GM18868 (cell line): ENCODE measurements at regions not wholly inside any gene's neighbourhood (a gene's known extent, or its start where the extent isn't known, plus 50 kb on each side); places are given as distances from the start of the nearest gene placed in this dataset.

Source experiments
- ATAC-seq: cut with Tn5 transposase; IDR thresholded peaks from one replicate; pipeline ENCODE4 v1.9.1; 2021; ENCODE audit warnings: mild to moderate bottlenecking, moderate library complexity; ENCODE audit not compliant: unreplicated experiment

DNA sequence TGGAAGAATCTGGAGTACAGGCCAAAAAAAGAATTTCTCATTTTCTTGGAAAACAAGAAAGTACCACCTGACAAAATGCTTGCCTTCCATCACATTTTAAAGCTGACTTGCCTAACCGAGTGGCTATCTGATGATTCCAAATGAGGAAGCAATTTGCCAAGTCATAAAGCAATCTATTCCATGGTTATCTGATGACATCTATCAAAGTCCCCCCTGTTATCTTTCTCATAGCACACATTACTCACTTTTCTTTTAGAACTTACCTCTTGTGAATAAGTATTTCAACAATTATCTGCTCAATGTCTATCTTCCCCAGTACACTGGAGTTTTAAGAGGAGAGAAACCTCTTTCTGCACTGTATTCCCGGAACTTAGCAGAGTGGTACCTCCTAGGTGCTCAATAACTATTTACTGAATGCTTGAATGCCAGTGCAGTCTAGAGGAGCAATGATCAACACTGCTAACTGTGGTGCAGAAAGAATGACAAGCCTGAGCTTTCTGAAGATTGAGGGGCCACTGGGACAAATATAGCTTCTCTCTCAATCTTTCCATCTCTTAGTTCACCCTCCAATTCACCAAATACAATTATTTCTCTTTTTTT, 186.3 kb upstream of the ATP11B start:
- ATAC-seq = no peak

DNA sequence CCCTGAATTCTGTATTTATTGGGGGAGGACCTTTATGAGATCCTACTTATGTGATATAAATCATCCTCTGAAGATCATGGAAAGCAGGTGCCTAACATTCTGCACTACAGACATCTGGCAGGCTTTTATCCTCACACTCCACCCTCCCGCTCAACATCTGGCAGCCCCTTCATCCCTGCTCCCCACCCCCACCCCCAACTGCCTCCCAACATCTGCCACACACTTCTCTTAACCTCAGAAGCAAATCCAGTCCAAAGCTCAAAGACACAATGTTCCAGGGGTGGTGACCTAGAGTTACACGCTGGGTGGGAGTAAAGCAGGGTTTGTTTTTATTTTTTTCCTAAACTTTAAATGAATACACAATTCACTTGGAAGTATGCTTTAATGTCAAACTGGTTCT, 184.5 kb upstream of the ATP11B start:
- no peak for ATAC-seq

DNA sequence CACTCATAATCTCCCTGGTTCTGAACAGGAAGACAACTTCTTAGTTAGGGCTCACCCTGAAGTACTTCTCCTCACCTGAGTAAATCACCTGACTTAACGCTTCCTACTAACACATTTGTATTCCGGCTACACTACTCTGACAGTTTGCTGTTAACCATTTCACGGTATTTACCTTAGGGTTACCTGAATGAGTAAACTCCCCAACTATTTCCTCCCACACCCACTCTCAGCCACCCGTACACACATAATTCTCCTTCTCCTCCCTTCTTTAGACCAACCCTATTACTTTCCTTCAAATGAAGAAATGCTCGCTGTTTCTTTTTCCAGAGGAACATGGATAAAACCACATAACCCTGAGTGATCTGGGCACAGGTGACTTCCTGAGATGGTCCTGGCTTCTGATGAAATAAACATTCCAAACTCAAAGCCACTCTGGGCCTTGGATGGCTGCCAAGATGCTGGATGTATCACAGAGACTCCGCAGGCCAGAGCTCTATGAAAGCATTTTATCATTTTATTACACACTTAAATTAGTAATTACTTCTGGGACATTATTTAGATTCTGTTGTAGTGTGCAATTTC, 183.6 kb upstream of the ATP11B start:
- no peak for ATAC-seq

DNA sequence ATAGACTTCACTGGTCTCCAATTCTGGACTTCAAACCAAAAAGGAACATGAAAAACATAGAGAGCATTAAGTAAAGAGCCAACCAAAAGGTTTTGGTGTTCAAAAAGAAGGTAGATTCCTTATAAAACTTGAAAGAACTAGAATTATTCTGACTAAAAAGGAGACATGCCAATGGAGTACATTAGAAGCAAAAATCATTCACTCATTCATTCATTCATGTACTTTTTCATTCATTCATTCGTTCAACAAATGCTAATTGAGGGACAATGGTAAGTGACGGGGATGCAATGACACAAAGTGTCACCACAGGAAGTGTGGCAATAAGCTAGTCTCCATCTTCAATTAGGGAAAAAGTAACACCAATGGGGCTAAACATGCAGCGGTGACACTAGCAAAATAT, 181.0 kb upstream of the ATP11B start:
- ATAC-seq = no peak

DNA sequence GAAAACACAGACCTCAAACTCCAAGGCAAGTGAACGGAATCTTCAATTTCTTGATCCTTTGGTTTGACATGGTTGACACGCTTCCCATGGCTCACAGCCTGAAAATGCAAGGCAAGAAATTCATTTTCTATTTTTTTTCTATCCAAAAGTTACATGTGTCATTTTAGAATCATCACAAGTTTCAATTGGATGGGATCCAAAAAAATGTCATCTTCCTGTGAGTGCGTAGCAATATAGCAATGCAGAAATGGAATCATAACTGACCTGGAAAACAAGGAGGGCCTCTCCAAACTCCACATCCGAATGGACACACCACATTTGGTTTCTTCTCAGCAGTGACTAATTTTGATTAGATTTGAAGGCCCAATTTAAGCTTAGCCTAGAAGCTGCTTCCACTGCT, 175.8 kb upstream of the ATP11B start:
- no peak for ATAC-seq

DNA sequence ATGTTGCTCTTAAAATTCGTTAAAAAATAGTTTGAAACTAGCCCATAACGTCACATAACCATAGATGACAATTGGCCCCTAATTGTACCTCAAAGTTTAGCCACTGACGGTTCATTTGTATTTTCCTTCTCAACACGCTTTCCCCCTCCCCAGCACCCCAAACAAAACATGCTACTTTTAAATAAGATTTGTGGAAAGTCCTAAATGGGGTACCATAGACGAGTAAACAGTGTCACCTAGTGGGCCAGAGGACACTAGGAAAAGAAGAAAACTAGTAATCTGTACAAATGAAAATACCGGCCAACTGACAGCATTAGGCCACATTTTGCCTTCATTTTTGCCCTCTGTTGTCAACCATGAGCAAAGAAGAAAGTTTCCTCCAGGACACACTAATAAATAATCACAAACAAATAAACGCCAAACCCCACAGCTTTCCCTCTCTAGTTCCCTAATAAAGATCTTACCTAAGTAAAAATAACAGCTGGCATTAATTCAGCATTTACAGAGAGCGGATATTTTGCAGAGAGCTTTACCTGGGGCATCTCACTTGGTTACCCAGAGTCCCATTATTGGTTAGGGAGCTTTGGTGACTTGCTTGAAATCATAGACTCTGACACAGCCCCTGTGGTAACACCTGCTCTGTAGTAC, 175.1 kb upstream of the ATP11B start:
- peak; percentile 55 for ATAC-seq

DNA sequence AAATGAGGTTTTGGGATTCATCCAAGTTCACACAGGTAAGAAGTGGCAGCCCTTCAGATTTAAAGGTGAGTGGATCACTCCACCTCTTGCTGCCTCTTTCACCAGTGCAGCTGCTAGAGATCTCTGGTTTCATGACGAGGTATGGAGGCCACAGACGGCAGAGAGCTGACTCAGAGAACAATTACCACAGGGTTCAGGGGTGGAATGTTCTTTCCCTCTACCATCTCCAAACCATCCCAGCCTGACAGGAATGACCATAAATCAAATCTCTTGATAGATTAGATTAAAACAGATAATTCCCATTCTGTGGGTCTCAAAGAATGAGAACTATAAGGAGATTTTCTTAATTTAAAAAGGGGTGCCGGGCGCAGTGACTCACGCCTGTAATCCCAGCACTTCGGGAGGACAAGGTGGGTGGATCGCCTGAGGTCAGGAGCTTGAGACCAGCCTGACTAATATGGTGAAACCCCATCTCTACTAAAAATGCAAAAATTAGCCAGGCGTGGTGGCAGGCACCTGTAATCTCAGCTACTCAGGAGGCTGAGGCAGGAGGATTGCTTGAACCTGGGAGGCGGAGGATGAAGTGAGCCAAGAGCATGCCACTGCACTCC, 174.2 kb upstream of the ATP11B start:
- ATAC-seq = peak; percentile 45

DNA sequence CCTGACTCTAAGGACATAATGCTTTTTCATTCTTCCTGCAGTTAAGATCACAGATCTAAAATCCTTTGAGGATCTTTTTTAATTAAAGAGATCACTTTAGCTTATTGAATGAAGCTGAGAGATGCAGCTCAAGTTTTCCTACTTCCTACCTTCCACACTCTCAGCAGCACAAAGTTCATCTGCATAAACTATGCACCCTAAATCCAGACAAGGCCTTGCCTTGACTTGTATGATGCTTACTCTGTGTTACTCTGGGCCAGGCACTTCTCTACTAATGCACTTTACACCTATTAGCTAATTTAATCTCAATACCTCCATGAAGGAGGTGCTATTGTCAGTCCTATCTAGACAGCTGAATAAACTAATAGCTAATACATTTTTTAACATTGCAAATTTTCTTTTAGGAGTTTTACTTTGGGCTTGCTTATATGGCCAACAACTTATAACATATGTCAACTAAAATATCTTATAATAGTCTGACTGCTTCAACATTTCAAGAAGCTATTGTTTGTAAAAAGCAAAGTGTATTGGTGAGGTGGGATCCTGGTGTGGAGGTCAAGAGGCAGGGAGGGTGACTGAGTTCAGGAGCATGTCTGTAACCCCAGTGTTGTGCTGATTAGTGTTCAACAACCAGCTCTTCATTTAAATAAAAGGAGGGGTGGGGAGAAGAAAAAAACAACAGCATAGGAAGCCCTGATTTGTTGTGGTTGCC, 172.4 kb upstream of the ATP11B start:
- no peak for ATAC-seq

DNA sequence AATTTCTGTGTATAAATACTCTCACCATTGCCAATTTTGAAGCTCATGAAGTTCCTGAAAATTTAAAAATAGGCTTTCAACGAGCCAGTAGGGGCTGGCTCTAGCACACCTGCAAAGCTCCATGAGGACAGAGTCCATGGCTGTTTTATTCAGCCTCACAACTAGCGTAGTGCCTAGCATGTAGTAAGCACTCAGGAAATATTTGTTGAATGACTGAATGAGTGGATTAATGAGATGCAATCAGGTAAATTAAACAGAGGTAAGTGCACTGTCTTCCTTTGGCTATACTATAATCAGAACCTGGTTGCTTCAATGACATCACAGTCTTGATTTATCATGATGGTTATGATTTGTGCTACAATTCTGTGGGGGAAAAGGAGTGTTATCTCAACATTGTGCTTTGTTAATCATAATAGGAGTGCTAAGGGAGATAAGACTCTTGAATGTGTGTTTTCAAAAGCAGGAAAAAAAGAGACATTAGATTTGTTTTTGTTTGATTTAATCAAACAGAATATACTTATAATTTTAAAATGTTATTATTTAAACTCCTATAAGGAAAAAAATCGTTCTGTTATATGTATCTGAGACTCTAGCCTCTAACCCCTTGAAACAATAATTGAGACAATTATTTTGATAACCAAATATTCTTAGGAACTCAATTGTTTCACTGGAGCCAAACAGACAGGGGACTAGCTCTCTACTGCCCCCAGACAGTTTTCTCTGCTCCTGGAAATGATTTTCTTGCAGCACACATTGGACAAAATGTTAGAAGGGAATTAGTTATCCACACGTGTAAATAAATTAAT, 171.7 kb upstream of the ATP11B start:
- ATAC-seq = no peak

DNA sequence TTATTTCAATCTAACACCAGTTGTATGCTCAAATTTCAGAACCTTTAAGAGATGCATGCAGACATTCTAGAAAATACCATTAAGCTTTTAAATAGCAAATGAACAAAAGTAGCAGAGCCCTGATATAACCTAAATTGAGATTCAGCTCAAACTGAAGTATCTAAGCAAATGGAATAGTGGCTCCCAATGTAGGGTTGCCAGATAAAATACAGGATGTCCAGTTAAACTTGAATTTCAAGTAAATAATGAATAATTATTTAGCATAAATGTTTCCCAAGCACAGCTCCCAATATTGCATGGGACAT, 171.1 kb upstream of the ATP11B start:
- no peak for ATAC-seq

DNA sequence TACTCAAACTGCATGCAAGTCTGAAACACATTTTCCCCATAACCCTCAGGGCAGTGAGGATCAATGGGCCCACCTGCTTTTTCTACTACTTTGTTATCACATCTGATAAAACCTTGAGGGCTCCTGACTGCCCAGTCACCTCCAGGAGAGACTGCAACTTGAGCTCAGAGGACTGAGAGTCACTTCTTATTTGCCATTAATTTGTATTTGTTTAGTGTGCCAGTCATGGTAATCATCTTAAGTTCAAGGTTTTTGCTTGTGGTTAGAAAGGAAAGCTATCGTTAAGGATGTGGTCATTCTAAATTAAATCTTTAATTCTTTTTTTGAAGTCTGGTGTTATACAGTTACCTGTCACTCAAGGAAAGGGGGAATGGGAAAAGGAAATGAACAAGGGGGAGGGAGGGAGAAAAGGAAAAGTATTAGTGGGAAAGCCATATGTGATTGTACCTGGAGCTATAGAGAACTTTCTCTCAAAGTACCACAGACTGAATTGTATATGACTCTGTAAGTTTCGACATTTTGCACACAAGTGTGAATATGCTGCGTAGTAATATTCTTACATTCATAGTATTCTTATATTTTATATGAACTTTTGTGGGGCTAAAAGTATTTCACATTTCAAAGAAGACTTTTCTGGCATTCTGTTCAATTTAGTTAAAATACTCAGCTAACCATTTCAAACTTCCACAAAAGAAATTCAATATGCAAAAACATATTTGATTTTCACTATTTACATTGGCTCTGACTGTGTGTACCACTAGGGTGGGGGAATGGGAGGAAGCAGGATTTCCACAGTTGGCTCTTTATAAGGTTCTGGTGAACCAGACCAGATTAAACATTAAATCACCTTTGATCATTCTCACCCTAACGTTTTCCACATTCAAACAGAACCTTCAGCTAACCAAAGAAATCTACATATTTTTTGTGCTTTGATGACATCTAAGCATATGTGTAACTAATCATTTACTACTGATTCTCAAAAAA, 166.5 kb upstream of the ATP11B start:
- ATAC-seq = no peak

DNA sequence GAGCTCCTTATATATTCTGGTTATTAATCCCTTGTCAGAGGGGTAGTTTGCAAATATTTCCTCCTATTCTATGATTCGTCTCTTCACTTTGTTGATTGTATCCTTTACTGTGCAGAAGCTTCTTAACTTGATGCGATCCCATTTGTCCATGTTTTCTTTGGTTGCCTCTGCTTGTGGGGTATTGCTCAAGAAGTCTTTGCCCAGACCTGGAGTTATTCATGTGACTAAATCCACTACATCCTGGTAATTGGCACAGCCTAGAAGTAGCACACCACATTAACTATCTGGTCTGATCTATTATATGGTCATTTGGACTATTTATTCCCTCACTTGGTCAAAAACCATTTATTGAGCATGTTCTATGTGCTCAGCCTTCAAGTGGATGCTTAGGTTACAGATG, 164.8 kb upstream of the ATP11B start:
- no peak for ATAC-seq

DNA sequence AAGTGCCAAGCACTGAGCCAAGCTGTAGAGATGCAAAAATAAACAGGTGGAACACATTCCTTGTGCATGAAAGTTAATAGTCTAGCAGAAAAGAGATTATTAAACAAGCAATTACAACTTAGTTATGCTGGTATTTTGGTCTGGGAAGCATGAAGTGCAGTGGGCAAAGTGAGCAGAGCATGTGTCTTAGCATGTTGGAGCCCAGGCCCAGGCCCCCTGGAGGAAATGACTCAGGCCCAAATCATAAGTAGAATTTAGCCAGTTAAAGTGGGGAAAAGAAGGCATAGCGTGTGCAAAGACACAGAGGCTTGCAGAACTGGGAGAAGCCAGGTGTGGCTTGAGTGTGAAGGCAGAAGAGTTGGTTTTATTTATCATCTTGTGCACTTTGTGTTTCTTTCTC, 163.8 kb upstream of the ATP11B start:
- no peak for ATAC-seq

DNA sequence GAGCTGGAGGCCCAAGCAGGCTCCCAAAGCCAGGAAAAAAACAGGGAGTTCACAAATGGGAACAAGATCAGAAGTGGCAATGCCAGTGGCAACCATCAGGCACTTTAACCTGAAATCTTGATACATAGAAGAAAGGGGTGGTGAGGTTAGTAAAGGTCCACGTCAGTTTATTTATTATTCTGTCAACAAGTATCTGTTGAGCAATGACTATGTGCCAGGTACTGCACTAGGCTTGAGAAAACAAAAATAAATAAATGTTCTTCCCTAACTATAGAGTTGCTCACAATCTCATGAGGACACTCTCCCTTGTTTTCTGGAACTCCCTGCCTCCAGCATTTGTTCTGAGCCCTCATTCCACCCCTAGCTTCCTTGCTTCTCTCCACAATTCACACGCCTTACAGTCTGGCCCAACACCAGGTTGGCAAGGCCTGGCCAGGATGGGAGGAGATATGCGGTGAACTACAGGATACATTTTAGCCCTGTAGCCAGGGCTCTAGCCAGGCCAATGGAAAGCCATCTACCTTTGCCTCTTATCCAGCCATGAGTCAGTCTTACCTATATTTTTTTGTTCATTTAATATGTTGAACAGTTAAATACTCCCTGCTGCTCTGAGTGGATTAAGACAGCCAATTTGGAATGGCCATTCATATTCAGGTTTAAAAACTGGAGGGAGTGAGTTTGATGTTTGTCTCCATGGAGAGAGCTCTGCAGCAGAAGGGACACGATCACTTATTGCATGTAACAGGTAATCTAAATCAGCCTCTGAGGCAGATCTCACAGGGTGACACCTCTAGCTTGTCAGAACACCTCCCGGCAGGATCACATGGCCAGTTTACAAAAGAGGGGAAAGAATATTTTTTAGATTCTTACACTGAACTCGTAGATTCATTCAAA, 161.9 kb upstream of the ATP11B start:
- ATAC-seq = no peak

DNA sequence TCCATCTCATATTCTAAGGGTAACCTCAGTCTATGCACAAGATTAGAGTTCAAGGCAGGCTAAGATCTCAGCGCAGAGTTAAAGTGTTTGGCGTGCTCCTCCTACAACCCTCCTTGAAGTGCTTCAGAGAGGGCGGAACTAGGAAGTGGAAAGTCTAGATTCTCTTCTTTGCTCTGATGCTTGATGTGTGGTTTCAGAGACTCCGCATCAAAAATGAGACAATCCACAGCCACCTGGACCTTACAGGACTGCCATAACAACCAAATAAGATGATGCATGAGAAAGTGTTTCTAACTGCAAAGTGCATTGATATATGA, 161.3 kb upstream of the ATP11B start:
- no peak for ATAC-seq

DNA sequence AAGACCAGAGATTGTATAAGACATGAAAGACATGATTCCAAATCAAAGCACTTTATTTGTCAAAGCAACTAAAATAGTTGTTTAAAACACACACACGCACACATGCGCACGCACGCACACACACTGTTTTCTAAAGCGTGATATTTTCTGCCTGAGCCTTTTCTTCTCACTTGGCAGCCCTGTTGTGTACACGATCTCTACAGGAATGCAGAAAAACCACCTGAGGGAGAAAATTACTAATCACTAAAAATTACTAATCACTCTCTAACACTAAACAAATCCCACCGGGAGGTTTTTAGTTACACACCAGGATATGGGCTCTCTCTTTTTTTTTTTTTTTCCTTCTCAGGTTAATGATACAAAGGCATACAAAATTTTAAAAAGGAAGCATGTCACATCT, 160.1 kb upstream of the ATP11B start:
- no peak for ATAC-seq

DNA sequence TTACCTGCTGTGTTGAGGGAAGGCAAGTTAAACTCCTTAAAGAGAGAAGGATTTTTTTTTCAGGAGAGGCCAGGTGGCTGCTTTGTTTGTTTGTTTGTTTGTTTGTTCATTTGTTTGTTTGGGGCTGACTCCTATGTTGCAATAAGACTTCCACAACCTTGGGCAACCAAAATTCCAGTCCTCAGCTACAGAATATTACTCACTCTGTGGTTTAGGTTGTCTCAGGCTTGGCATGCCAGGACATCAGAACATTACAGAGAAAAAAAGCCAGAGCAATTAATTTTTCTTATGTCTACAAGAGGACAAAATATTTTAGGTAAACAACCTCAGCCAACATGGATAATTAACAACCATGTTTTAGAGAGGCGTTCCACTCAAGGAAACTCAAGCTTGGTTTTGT, 156.7 kb upstream of the ATP11B start:
- ATAC-seq = no peak

DNA sequence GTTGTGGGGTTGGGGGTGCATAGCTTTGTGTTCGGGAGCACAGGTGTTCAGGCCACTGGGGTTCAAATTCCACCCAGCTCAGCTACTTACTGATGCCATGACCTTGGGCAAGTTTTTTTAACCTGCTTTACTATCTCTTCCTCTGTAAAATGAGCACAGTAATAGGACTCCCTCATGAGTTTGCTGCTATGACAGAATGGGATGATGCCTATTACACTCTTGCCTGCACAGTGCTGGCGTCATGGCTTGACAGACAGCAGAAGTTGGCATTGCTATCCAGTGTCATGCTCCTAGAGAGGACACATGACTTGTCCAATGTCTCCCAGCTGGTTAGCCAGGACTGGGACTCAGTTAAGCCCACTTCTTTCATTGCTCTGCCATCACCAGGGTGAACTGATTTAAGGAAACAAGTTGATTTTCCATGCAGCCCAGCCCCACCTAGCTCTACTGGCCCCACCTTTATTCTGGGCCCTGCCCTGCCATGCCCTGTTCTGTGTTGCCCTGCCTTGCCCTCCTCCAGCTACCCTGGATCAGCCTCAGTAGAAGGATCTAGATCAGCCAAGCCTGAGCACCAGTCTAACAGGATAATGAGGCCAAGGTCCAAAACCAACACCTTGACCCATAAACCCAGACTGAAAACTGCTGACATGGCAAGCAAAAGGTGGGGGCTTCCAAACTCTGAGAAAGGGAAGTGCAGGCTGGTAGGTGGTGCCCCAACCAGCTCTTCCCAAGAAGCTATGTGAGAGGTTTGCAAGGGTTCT, 155.8 kb upstream of the ATP11B start:
- no peak for ATAC-seq
